ENCODE measurements at regions not wholly inside any gene's neighbourhood (a gene's known extent, or its start where the extent isn't known, plus 50 kb on each side); places are given as distances from the start of the nearest gene placed in this dataset.

- Histone ChIP-seq H3K79me2 (replicated peaks; ENCODE audit: insufficient read depth, low read length) (no peaks in the 10 kb centered on the region), H3K4me2 (ENCODE audit: low read length) (no peak overlapping the region), H2AFZ (ENCODE audit: low read depth, low read length) (no peak overlapping the region), H3K27me3 (ENCODE audit: insufficient read depth, low read depth, low read length) (no peaks in the 10 kb centered on the region), H3K9ac (ENCODE audit: low read length) (no peak overlapping the region), H4K20me1 (ENCODE audit: insufficient read depth) (no peaks in the 10 kb centered on the region), H3K9me2 (ENCODE audit: insufficient read depth, low read length) (no peaks in the 10 kb centered on the region), H3K36me3 (ENCODE audit: insufficient read depth, low read length) (no peaks in the 10 kb centered on the region), H3K4me3 (ENCODE audit: low read length) (no peak overlapping the region), H3K27ac (ENCODE audit: low read length) (no peak overlapping the region), H3F3A (ENCODE audit: insufficient read depth, low read length, poor library complexity, severe bottlenecking) (no peaks in the 10 kb centered on the region), H3K9me3 (ENCODE audit: low read length) (no peaks in the 10 kb centered on the region)
- TF ChIP-seq EZH2 (IDR thresholded peaks at IDR 0.05; ENCODE audit: borderline replicate concordance, insufficient read depth, low read length, poor library complexity, severe bottlenecking), result no peak
Observed at GRCh38 chr3:16675805-16676204, 70.6 kb upstream of the DAZL start.

- no peak overlapping the region for H3K4me3 ChIP-seq (ENCODE audit: low read length)
- no peak overlapping the region for H3K4me2 ChIP-seq (ENCODE audit: low read length)
- no peaks in the 10 kb centered on the region for H4K20me1 ChIP-seq (ENCODE audit: insufficient read depth)
- no peak for TF ChIP-seq EP300 (conservative IDR thresholded peaks at IDR 0.05; ENCODE audit: poor library complexity, severe bottlenecking)
- no peak for TF ChIP-seq EZH2 (IDR thresholded peaks at IDR 0.05; ENCODE audit: borderline replicate concordance, insufficient read depth, low read length, poor library complexity, severe bottlenecking)
- TF ChIP-seq SMC3 (conservative IDR thresholded peaks at IDR 0.05; ENCODE audit: poor library complexity), result no peak
- TF ChIP-seq RAD21 (conservative IDR thresholded peaks at IDR 0.05), result no peak
- TF ChIP-seq MXI1 (conservative IDR thresholded peaks at IDR 0.05; ENCODE audit: poor library complexity, severe bottlenecking), result no peak
- TF ChIP-seq REST (IDR thresholded peaks at IDR 0.05; ENCODE audit: borderline replicate concordance), result no peak
- TF ChIP-seq CTCF (IDR thresholded peaks at IDR 0.05; ENCODE audit: poor library complexity, severe bottlenecking), result no peak
- TF ChIP-seq POLR2AphosphoS5 (IDR thresholded peaks at IDR 0.05), result no peak
- no peak for TF ChIP-seq TAF1 (IDR thresholded peaks at IDR 0.05; ENCODE audit: low read depth)
- no peak overlapping the region for H3K27ac ChIP-seq (ENCODE audit: low read length)
- H3K9ac ChIP-seq (ENCODE audit: low read length), result no peak overlapping the region
- H3K9me2 ChIP-seq (ENCODE audit: insufficient read depth, low read length), result no peaks in the 10 kb centered on the region
- no peak overlapping the region for H2AFZ ChIP-seq (ENCODE audit: low read depth, low read length)
- H3K9me3 ChIP-seq (ENCODE audit: low read length), result no peaks in the 10 kb centered on the region
- H3K27me3 ChIP-seq (ENCODE audit: insufficient read depth, low read depth, low read length), result no peaks in the 10 kb centered on the region
- no peaks in the 10 kb centered on the region for H3F3A ChIP-seq (ENCODE audit: insufficient read depth, low read length, poor library complexity, severe bottlenecking)
- no peaks in the 10 kb centered on the region for H3K36me3 ChIP-seq (ENCODE audit: insufficient read depth, low read length)
- no peaks in the 10 kb centered on the region for H3K79me2 ChIP-seq (replicated peaks; ENCODE audit: insufficient read depth, low read length)
Observed at GRCh38 chr3:16686679-16687078, 81.5 kb upstream of the DAZL start.

- Histone ChIP-seq H3K79me2 (replicated peaks; ENCODE audit: insufficient read depth, low read length) (no peaks in the 10 kb centered on the region), H3K9ac (ENCODE audit: low read length) (no peak overlapping the region), H4K20me1 (ENCODE audit: insufficient read depth) (no peaks in the 10 kb centered on the region), H3K4me3 (ENCODE audit: low read length) (no peak overlapping the region), H3K27ac (ENCODE audit: low read length) (no peak overlapping the region), H3K27me3 (ENCODE audit: insufficient read depth, low read depth, low read length) (no peaks in the 10 kb centered on the region), H3K9me2 (ENCODE audit: insufficient read depth, low read length) (no peaks in the 10 kb centered on the region), H3K4me2 (ENCODE audit: low read length) (no peak overlapping the region), H3K9me3 (ENCODE audit: low read length) (no peaks in the 10 kb centered on the region), H3K36me3 (ENCODE audit: insufficient read depth, low read length) (no peaks in the 10 kb centered on the region), H2AFZ (ENCODE audit: low read depth, low read length) (no peak overlapping the region), H3F3A (ENCODE audit: insufficient read depth, low read length, poor library complexity, severe bottlenecking) (no peaks in the 10 kb centered on the region)
- TF ChIP-seq POLR2AphosphoS5 (IDR thresholded peaks at IDR 0.05) (no peak), REST (IDR thresholded peaks at IDR 0.05; ENCODE audit: borderline replicate concordance) (no peak), RAD21 (conservative IDR thresholded peaks at IDR 0.05) (no peak), TAF1 (IDR thresholded peaks at IDR 0.05; ENCODE audit: low read depth) (no peak), EP300 (conservative IDR thresholded peaks at IDR 0.05; ENCODE audit: poor library complexity, severe bottlenecking) (no peak), EZH2 (IDR thresholded peaks at IDR 0.05; ENCODE audit: borderline replicate concordance, insufficient read depth, low read length, poor library complexity, severe bottlenecking) (no peak), SMC3 (conservative IDR thresholded peaks at IDR 0.05; ENCODE audit: poor library complexity) (no peak), CTCF (IDR thresholded peaks at IDR 0.05; ENCODE audit: poor library complexity, severe bottlenecking) (no peak), MXI1 (conservative IDR thresholded peaks at IDR 0.05; ENCODE audit: poor library complexity, severe bottlenecking) (no peak)
Observed at GRCh38 chr3:16687221-16687620, 82.0 kb upstream of the DAZL start.
